ENCODE measurements at regions not wholly inside any gene's neighbourhood (a gene's known extent, or its start where the extent isn't known, plus 50 kb on each side); places are given as distances from the start of the nearest gene placed in this dataset.

DNA sequence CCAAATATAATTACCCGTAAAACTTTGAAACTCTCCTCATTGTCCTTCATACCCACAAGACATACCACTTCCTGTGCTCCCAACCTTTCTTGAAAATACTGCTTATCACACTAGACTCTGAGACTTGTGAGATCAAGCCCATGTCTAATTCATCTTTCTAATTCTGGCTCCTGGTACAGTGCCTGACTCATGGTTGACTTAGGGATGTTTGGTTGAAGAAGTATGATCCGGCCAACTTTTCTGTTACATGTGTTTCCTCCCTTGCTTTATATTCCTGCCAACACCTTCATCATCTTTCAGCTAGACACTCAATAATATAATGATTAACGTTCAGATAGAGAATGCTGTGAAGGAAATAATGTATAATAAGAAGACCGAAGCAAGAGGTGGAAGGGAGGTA, 58.2 kb downstream of the MEX3B start:
- ChIA-PET POLR2A (no interaction called here), CTCF (no interaction called here)
- TF ChIP-seq POLR2AphosphoS5 (IDR thresholded peaks at IDR 0.05; ENCODE audit: insufficient read depth, low read depth, low read length) (no peak), JUN (IDR thresholded peaks at IDR 0.05; ENCODE audit: borderline replicate concordance, insufficient read depth, insufficient read length, low read depth) (no peak), FOS (IDR thresholded peaks at IDR 0.05; ENCODE audit: borderline replicate concordance, insufficient read depth, low read length) (no peak), MYC (IDR thresholded peaks at IDR 0.05; ENCODE audit: low read depth, low read length) (no peak), POLR2A (IDR thresholded peaks at IDR 0.05; ENCODE audit: low read depth, low read length) (no peak), GATA2 (IDR thresholded peaks at IDR 0.05; ENCODE audit: insufficient read depth, insufficient read length, low read depth, low read length) (no peak), EZH2 (IDR thresholded peaks at IDR 0.05; ENCODE audit: borderline replicate concordance, low read depth, low read length, severe bottlenecking) (no peak)
- TF ChIP-seq, protein P1, sequence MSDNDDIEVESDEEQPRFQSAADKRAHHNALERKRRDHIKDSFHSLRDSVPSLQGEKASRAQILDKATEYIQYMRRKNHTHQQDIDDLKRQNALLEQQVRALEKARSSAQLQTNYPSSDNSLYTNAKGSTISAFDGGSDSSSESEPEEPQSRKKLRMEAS (IDR thresholded peaks at IDR 0.05; ENCODE audit: insufficient read depth, insufficient read length): no peak
- TF ChIP-seq, protein P2, sequence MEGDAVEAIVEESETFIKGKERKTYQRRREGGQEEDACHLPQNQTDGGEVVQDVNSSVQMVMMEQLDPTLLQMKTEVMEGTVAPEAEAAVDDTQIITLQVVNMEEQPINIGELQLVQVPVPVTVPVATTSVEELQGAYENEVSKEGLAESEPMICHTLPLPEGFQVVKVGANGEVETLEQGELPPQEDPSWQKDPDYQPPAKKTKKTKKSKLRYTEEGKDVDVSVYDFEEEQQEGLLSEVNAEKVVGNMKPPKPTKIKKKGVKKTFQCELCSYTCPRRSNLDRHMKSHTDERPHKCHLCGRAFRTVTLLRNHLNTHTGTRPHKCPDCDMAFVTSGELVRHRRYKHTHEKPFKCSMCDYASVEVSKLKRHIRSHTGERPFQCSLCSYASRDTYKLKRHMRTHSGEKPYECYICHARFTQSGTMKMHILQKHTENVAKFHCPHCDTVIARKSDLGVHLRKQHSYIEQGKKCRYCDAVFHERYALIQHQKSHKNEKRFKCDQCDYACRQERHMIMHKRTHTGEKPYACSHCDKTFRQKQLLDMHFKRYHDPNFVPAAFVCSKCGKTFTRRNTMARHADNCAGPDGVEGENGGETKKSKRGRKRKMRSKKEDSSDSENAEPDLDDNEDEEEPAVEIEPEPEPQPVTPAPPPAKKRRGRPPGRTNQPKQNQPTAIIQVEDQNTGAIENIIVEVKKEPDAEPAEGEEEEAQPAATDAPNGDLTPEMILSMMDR (IDR thresholded peaks at IDR 0.05; ENCODE audit: extremely low read depth in 1 of 2, insufficient read depth in 1 of 2, low read depth in 1 of 2, low read length in 2 of 2): no peak
- no peaks in the 10 kb centered on the region for H3K4me1 ChIP-seq (ENCODE audit: control insufficient read depth, extremely low read depth, insufficient read depth, low read length)
- DNase-seq (ENCODE audit: low read depth, low spot score) (no peak), FAIRE-seq (no peak)
- BruUV-seq (replicated peaks): no TSS peak
- no peak overlapping the region for H2AFZ ChIP-seq (ENCODE audit: low read depth, low read length)
- H3K9me1 ChIP-seq (replicated peaks; ENCODE audit: control insufficient read depth, extremely low read depth, insufficient read depth, low read length): no peaks in the 10 kb centered on the region
- dilution Hi-C loops (cut with MboI; ENCODE audit: extremely low pct_ligation_motif_present, low sequenced_read_pairs) (no loop called here), intact Hi-C loops (cut with micrococcal nuclease) (no loop called here)
- H3K27ac ChIP-seq (ENCODE audit: insufficient read depth, low read depth, low read length): no peak overlapping the region
- no peaks in the 10 kb centered on the region for H3K79me2 ChIP-seq (ENCODE audit: control insufficient read depth, insufficient read depth, low read length)
- H4K20me1 ChIP-seq (replicated peaks; ENCODE audit: control insufficient read depth, extremely low read depth, insufficient read depth, low read length): no peaks in the 10 kb centered on the region
- H3K4me3 ChIP-seq (replicated peaks in 1 of 3; ENCODE audit: insufficient read depth in 1 of 3, low read depth in 1 of 3, low read length in 3 of 3): no peak overlapping the region
- no peaks in the 10 kb centered on the region for H3K27me3 ChIP-seq (ENCODE audit: control insufficient read depth in 2 of 2, insufficient read depth in 2 of 2, low read length in 2 of 2)
- no peak overlapping the region for H3K4me2 ChIP-seq (ENCODE audit: insufficient read depth, low read length)
- H3K9ac ChIP-seq (replicated peaks; ENCODE audit: extremely low read depth, insufficient read depth, low read length): no peak overlapping the region
- H3K36me3 ChIP-seq (ENCODE audit: control insufficient read depth in 2 of 2, extremely low read depth in 1 of 2, insufficient read depth in 2 of 2, low read length in 2 of 2): no peaks in the 10 kb centered on the region
- no peaks in the 10 kb centered on the region for H3K9me3 ChIP-seq (replicated peaks; ENCODE audit: control insufficient read depth, insufficient read depth, low read length)
